ENCODE measurements at regions not wholly inside any gene's neighbourhood (a gene's known extent, or its start where the extent isn't known, plus 50 kb on each side); places are given as distances from the start of the nearest gene placed in this dataset.

DNA sequence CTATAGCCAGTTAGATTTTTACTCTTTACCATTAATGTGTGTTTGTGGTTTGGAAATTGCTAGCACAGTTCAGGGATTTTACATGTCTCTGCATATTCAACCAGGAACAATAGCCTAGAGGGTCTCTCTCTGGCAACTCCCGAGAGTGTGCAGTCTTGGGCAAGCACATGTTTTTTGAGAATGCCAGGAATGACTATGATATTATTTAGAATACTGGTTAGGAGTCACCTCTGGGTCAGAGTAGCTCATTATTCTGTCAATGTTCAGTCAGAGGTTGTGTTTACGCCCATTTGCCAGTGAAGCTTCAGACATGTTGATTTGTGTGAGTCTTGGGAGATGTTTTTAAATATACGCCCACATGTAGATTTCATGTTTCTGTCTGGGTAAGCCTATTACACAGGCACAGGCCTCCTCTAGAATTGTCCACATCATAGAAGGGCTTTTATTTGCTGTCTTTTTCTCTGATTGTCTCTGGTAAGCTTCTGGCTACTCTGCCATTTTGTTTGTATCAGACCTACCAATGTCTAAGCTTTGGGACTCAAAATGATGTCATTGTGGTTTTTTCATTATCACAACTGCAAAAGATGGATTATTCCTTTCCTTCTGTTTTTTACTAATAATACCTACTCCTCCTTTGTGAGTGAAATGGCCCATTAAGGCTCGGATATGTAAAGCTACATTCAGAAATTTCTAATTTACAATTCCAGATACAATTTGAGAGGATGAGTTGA is 203.1 kb upstream of the PPFIA2 start:
- TF ChIP-seq, protein P1, sequence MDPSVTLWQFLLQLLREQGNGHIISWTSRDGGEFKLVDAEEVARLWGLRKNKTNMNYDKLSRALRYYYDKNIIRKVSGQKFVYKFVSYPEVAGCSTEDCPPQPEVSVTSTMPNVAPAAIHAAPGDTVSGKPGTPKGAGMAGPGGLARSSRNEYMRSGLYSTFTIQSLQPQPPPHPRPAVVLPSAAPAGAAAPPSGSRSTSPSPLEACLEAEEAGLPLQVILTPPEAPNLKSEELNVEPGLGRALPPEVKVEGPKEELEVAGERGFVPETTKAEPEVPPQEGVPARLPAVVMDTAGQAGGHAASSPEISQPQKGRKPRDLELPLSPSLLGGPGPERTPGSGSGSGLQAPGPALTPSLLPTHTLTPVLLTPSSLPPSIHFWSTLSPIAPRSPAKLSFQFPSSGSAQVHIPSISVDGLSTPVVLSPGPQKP (CRISPR knock-in tag; IDR thresholded peaks at IDR 0.05): no peak
- TF ChIP-seq SNIP1 (IDR thresholded peaks at IDR 0.05; ENCODE audit: low read depth): no peak
- TF ChIP-seq, protein P2, sequence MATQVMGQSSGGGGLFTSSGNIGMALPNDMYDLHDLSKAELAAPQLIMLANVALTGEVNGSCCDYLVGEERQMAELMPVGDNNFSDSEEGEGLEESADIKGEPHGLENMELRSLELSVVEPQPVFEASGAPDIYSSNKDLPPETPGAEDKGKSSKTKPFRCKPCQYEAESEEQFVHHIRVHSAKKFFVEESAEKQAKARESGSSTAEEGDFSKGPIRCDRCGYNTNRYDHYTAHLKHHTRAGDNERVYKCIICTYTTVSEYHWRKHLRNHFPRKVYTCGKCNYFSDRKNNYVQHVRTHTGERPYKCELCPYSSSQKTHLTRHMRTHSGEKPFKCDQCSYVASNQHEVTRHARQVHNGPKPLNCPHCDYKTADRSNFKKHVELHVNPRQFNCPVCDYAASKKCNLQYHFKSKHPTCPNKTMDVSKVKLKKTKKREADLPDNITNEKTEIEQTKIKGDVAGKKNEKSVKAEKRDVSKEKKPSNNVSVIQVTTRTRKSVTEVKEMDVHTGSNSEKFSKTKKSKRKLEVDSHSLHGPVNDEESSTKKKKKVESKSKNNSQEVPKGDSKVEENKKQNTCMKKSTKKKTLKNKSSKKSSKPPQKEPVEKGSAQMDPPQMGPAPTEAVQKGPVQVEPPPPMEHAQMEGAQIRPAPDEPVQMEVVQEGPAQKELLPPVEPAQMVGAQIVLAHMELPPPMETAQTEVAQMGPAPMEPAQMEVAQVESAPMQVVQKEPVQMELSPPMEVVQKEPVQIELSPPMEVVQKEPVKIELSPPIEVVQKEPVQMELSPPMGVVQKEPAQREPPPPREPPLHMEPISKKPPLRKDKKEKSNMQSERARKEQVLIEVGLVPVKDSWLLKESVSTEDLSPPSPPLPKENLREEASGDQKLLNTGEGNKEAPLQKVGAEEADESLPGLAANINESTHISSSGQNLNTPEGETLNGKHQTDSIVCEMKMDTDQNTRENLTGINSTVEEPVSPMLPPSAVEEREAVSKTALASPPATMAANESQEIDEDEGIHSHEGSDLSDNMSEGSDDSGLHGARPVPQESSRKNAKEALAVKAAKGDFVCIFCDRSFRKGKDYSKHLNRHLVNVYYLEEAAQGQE (IDR thresholded peaks at IDR 0.05; ENCODE audit: borderline replicate concordance): no peak
- TF ChIP-seq, protein P2 (CRISPR knock-in tag; IDR thresholded peaks at IDR 0.05; ENCODE audit: low read depth): no peak
- TF ChIP-seq ZBTB1 (CRISPR knock-in tag; IDR thresholded peaks at IDR 0.05; ENCODE audit: borderline replicate concordance, low read depth): no peak
- TF ChIP-seq, protein P3, sequence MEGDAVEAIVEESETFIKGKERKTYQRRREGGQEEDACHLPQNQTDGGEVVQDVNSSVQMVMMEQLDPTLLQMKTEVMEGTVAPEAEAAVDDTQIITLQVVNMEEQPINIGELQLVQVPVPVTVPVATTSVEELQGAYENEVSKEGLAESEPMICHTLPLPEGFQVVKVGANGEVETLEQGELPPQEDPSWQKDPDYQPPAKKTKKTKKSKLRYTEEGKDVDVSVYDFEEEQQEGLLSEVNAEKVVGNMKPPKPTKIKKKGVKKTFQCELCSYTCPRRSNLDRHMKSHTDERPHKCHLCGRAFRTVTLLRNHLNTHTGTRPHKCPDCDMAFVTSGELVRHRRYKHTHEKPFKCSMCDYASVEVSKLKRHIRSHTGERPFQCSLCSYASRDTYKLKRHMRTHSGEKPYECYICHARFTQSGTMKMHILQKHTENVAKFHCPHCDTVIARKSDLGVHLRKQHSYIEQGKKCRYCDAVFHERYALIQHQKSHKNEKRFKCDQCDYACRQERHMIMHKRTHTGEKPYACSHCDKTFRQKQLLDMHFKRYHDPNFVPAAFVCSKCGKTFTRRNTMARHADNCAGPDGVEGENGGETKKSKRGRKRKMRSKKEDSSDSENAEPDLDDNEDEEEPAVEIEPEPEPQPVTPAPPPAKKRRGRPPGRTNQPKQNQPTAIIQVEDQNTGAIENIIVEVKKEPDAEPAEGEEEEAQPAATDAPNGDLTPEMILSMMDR (IDR thresholded peaks at IDR 0.05 in 2 of 3, conservative IDR thresholded peaks at IDR 0.05 in 1 of 3; ENCODE audit: insufficient read depth in 2 of 3, low read depth in 1 of 3, low read length in 3 of 3): no peak
- TF ChIP-seq HCFC1 (IDR thresholded peaks at IDR 0.05; ENCODE audit: low read depth, low read length): no peak
- no peak for TF ChIP-seq ESRRA (IDR thresholded peaks at IDR 0.05; ENCODE audit: borderline replicate concordance, low read depth)
- no peak for TF ChIP-seq FOXK2 (conservative IDR thresholded peaks at IDR 0.05 in 1 of 2, IDR thresholded peaks at IDR 0.05 in 1 of 2; ENCODE audit: low read depth in 2 of 2)
- TF ChIP-seq ZNF79 (CRISPR knock-in tag; IDR thresholded peaks at IDR 0.05; ENCODE audit: low read depth): no peak
- TF ChIP-seq ZNF57 (CRISPR knock-in tag; IDR thresholded peaks at IDR 0.05): no peak
- TF ChIP-seq POLR2AphosphoS5 (IDR thresholded peaks at IDR 0.05; ENCODE audit: control insufficient read depth, insufficient read depth, low read depth, low read length): no peak
- no peak for TF ChIP-seq TAF1 (IDR thresholded peaks at IDR 0.05; ENCODE audit: control insufficient read depth, extremely low read depth, insufficient read depth, low read length, severe bottlenecking)

All from K562 (cell line).